ENCODE measurements at regions not wholly inside any gene's neighbourhood (a gene's known extent, or its start where the extent isn't known, plus 50 kb on each side); places are given as distances from the start of the nearest gene placed in this dataset.

DNA sequence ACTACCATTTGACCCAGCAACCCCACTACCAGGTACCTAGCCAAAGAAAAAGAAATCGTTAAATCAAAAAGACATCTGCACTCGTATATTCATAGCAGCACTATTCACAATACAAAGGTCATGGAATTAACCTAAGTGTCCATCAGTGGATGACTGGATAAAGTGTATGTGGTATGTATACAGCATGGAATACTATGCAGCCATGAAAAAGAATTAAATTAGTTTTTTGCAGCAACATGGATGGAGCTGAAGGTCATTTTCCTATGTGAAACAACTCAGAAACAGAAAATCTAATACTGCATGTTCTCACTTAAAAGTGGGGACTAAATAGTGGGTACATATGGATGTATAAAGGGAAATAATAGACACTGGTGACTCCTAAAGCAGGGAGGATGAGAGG, 175.2 kb downstream of the ZIC4 start:
- no peak for TF ChIP-seq EZH2phosphoT487 (conservative IDR thresholded peaks at IDR 0.05; ENCODE audit: low read length)
- TF ChIP-seq, protein P1, sequence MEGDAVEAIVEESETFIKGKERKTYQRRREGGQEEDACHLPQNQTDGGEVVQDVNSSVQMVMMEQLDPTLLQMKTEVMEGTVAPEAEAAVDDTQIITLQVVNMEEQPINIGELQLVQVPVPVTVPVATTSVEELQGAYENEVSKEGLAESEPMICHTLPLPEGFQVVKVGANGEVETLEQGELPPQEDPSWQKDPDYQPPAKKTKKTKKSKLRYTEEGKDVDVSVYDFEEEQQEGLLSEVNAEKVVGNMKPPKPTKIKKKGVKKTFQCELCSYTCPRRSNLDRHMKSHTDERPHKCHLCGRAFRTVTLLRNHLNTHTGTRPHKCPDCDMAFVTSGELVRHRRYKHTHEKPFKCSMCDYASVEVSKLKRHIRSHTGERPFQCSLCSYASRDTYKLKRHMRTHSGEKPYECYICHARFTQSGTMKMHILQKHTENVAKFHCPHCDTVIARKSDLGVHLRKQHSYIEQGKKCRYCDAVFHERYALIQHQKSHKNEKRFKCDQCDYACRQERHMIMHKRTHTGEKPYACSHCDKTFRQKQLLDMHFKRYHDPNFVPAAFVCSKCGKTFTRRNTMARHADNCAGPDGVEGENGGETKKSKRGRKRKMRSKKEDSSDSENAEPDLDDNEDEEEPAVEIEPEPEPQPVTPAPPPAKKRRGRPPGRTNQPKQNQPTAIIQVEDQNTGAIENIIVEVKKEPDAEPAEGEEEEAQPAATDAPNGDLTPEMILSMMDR (IDR thresholded peaks at IDR 0.05; ENCODE audit: insufficient read depth, low read length, poor library complexity, severe bottlenecking) = no peak
- H3K36me3 ChIP-seq (ENCODE audit: low read length) = no peaks in the 10 kb centered on the region
- no peaks in the 10 kb centered on the region for H3K79me2 ChIP-seq (ENCODE audit: insufficient read depth, low read length)
- H4K20me1 ChIP-seq (ENCODE audit: low read depth, low read length) = no peaks in the 10 kb centered on the region
- no peak overlapping the region for H3K4me3 ChIP-seq (ENCODE audit: insufficient read depth, low read length, poor library complexity, severe bottlenecking)
- no peak overlapping the region for H3K27ac ChIP-seq (ENCODE audit: low read depth, low read length)
- H3F3A ChIP-seq (ENCODE audit: insufficient read depth) = no peaks in the 10 kb centered on the region
- no peaks in the 10 kb centered on the region for H3K27me3 ChIP-seq (ENCODE audit: low read length)
- H3K9me3 ChIP-seq (ENCODE audit: insufficient read depth, low read length) = peaks cover 7% of the 10 kb centered on the region; the same call in 1 of the 2 replicates
- no peaks in the 10 kb centered on the region for H3K9me2 ChIP-seq (replicated peaks; ENCODE audit: insufficient read depth, low read length)
- no peak overlapping the region for H3K4me2 ChIP-seq (ENCODE audit: low read depth, low read length, poor library complexity, severe bottlenecking)
- H3K9ac ChIP-seq (ENCODE audit: low read length) = no peak overlapping the region
- no peak overlapping the region for H2AFZ ChIP-seq (ENCODE audit: low read depth, low read length, severe bottlenecking)

DNA sequence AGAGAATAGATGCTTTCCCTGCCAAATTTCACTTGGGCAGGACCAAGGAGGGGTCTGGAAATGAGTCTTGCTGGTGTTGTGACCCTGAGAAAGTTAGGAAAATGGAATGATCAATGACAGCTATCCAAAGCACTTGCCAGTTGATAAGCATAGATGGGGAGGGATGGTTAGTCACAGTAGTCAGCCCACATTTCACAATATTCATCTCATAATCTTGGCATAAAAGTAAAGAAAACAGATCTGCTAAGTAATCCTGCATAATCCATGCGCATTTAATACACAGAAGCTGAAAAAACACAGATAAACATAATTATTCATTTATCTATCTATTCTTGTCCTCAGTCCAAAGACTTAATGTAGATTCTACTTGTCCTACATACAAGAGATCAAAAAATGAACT, 184.1 kb downstream of the ZIC4 start:
- H3F3A ChIP-seq (ENCODE audit: insufficient read depth) = no peaks in the 10 kb centered on the region
- no peaks in the 10 kb centered on the region for H3K9me3 ChIP-seq (ENCODE audit: insufficient read depth, low read length)
- H3K79me2 ChIP-seq (ENCODE audit: insufficient read depth, low read length) = no peaks in the 10 kb centered on the region
- no peaks in the 10 kb centered on the region for H4K20me1 ChIP-seq (ENCODE audit: low read depth, low read length)
- H3K4me3 ChIP-seq (ENCODE audit: insufficient read depth, low read length, poor library complexity, severe bottlenecking) = no peak overlapping the region
- H3K9ac ChIP-seq (ENCODE audit: low read length) = no peak overlapping the region
- no peak overlapping the region for H3K4me2 ChIP-seq (ENCODE audit: low read depth, low read length, poor library complexity, severe bottlenecking)
- TF ChIP-seq EZH2phosphoT487 (conservative IDR thresholded peaks at IDR 0.05; ENCODE audit: low read length) = no peak
- TF ChIP-seq, protein P1 (IDR thresholded peaks at IDR 0.05; ENCODE audit: insufficient read depth, low read length, poor library complexity, severe bottlenecking) = no peak
- no peak overlapping the region for H2AFZ ChIP-seq (ENCODE audit: low read depth, low read length, severe bottlenecking)
- H3K9me2 ChIP-seq (replicated peaks; ENCODE audit: insufficient read depth, low read length) = no peaks in the 10 kb centered on the region
- H3K27me3 ChIP-seq (ENCODE audit: low read length) = no peaks in the 10 kb centered on the region
- no peaks in the 10 kb centered on the region for H3K36me3 ChIP-seq (ENCODE audit: low read length)
- H3K27ac ChIP-seq (ENCODE audit: low read depth, low read length) = no peak overlapping the region

DNA sequence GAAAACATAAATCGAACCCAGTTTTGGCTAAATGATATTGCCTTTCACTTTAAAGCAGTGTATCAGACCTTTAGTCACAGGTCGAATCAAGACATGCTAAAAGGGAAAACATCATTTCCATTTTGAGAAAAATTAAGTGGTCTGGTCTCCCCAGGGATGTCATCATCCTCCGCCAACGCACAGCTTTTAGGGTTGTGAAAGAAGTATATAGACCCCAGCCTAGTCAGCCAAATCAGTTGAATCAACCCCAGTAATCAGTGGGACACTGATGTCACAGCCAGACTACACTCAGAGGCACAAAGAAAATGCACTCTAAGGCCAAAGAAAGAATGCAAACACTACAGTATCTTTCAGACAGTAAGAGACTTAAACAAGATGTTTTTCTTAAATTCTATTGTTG, 187.4 kb downstream of the ZIC4 start:
- Histone ChIP-seq H3K4me2 (ENCODE audit: low read depth, low read length, poor library complexity, severe bottlenecking) (no peak overlapping the region), H3K27me3 (ENCODE audit: low read length) (no peaks in the 10 kb centered on the region), H4K20me1 (ENCODE audit: low read depth, low read length) (no peaks in the 10 kb centered on the region), H2AFZ (ENCODE audit: low read depth, low read length, severe bottlenecking) (no peak overlapping the region), H3K79me2 (ENCODE audit: insufficient read depth, low read length) (no peaks in the 10 kb centered on the region), H3K4me3 (ENCODE audit: insufficient read depth, low read length, poor library complexity, severe bottlenecking) (no peak overlapping the region), H3K27ac (ENCODE audit: low read depth, low read length) (no peak overlapping the region), H3K36me3 (ENCODE audit: low read length) (no peaks in the 10 kb centered on the region), H3F3A (ENCODE audit: insufficient read depth) (no peaks in the 10 kb centered on the region), H3K9ac (ENCODE audit: low read length) (no peak overlapping the region), H3K9me2 (replicated peaks; ENCODE audit: insufficient read depth, low read length) (no peaks in the 10 kb centered on the region), H3K9me3 (ENCODE audit: insufficient read depth, low read length) (no peaks in the 10 kb centered on the region)
- no peak for TF ChIP-seq EZH2phosphoT487 (conservative IDR thresholded peaks at IDR 0.05; ENCODE audit: low read length)
- TF ChIP-seq, protein P1 (IDR thresholded peaks at IDR 0.05; ENCODE audit: insufficient read depth, low read length, poor library complexity, severe bottlenecking) = no peak
